ENCODE measurements at regions not wholly inside any gene's neighbourhood (a gene's known extent, or its start where the extent isn't known, plus 50 kb on each side); places are given as distances from the start of the nearest gene placed in this dataset.
"Not testable (repeated sequence)": the region's sequence is repeated elsewhere in the genome, so short reads cannot be mapped to it uniquely, and the experiment has no call there.

DNA sequence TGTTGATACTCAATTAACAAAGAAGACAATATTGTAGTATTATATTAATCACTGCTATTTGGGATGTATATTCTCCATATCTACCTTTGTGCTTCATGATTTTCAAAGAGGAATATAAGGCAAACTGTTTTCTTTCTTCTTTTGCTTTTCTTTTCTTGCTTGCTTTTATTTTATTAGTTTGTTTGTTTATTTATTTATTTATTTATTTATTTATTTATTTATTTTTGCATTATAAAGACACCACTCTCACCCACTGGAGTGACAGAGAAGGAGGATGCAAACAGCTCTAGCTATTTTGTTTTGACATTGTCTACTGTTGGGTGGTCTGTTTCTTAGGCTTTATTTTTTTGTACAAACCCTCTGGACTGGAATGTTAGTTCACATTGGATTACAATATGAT is 1352.7 kb downstream of the HACE1 start:
- FAIRE-seq: peak; percentile 68

DNA sequence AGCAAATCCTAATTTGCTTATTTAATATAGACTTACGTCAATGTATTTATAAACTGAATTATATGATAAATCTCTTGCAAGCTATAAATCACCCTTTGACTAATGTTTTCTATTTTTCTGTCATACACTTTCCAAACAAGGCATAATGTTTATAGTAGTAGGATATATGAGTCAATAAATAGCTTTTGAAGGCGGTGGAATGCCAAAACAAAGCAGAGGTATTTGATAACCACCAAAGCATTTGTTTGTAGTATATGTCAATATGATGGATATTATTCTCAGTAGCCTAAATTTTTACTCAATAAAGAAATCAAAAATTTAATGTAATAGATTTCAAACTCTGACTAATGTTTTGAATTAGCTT is 1354.6 kb downstream of the HACE1 start:
- FAIRE-seq: no peak

DNA sequence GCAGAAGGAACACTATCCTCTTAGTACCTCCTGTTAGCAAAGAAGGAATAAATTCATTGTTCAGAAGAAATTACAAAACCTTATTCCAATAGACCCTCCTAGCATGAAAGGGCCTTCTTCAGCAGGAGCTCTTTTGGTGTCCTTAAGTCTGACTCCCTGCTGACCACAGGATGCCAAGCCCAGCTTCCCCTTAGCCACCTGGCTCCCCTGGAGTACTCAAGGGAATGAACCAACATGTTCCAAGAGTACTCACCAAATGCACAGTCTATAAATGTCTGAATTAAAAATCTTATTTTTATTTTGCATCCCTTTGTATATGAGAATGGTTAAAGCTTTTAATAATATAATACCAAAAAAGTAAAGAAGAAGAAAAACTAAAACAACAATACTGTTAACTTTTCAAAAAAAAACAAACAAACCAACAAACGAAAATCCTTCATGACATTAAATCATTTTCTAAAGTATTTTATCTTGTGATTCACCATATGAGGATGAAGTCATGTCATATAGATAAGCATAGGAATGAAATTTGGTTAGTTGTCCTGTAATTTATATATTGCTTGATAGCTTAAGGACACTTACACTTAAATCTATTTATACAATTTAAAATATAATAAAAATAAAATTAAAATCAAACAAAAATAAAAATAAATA is 1355.1 kb downstream of the HACE1 start:
- FAIRE-seq: peak; percentile 80

DNA sequence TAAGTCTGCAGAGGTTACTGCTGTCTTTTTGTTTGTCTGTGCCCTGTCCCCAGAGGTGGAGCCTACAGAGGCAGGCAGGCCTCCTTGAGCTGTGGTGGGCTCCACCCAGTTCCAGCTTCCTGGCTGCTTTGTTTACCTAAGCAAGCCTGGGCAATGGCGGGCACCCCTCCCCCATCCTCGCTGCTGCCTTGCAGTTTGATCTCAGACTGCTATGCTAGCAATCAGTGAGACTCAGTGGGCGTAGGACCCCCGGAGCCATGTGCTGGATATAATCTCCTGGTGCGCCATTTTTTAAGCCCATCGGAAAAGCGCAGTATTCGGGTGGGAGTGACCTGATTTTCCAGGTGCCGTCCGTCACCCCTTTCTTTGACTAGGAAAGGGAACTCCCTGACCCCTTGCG is 1363.1 kb downstream of the HACE1 start:
- FAIRE-seq: not testable (repeated sequence)

DNA sequence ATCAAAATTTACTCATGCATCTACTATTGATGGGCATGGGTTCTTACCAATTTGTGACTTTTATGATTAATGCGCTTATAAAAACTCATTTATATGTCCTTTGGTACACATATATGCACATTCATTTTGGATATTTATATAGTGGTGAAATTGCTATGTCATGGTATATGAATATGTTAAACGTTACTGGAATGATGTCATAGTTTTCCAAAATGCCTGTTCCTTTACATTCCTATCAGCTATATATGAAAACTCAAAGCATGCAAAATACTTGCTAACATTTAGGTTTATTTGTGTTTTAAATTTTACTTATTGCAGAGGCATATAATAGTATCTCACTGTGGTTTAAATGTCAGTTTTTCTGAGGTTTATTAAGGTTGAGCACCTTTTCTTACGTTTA is 1403.1 kb downstream of the HACE1 start:
- FAIRE-seq: no peak

DNA sequence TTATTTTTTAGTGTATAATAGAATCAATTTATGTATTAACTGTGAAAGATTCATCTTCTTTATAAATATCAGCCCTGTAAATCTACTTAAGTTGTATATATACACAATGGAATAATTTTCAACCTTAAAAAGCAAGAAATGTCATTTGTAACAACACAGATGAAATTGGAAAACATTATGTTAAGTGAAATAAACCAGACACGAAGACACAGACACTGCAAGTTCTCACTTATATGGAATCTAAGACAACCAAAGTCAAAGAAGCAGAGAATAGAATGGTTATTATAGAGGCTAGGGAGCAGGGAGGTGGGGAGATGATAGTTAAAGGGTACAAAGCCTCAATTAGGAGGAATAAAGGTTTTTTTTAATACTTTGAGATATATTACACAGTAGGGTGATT is 1404.4 kb downstream of the HACE1 start:
- FAIRE-seq: no peak

DNA sequence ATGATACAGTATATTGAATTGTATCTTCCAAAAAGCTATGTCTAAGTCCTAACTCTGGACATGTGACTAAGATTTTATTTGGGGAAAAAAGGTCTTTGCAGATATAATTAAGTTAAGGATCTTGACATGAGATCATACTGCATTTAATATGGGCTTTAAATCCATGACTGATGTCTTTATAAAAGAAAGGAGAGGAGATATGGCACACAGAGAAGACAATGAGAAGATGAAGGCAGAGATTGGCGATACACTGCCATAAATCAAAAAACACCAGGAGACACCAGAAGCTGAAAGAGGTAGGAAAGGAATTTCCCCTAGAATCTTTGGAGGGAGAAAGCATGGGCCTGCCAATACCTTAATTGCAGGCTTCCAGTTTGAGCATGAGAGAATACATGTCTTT is 1450.2 kb downstream of the HACE1 start:
- FAIRE-seq: no peak

DNA sequence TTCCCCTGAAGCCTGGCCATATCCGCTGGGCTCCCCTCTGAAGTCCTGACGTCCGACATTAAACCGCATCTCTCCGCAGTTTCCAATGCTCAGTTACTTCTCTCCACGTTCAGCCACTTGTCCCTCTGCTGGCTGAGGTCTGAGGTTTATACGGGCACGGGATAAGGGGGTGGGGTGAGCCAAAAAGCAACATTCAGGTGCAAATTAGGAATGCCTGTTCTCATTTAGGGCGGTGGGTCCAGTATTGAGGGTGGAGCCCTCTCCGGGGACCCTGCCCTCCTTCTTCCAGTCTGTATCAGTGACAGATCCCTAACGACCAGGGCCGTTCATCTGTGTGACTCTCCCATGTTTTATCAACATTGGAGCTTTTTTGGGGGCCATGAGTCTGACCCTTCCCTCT is 1454.4 kb downstream of the HACE1 start:
- no peak for FAIRE-seq

DNA sequence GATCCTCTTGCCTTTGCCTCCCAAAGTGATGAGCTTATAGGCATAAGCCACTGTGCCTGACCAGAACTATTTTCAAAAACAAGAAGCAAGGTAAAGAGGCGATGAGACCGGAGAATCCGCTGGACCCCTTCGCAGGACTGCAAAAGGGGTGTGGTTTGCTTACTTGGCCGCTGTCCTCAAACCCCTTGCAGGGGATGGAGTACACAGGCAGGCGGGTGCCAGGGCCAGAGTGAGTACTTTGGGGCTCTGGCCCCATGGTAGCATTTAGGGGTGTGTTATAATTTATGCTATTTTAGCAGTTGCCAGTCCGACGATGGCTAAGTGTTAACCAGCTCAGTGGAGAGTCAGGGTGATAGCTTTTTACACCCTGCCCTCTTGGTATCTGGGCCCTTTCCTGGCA is 1454.9 kb downstream of the HACE1 start:
- FAIRE-seq: no peak

DNA sequence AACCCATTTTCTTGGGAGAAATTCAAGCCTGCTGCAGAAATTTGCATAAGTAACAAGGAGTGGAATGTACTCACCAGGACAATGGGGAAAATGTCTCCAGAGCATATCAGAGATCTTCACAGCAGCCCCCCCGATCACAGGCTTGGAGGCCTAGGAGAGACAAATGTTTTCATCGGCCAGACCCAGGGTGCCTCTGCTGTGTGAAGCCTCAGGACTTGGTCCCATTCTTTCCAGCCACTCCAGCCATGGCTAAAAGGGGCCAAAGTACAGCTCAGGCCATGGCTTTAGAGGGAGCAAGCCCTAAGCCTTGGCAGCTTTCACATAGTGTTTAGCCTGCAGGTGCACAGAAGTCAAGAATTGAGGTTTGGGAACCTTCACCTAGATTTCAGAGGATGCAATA is 1463.0 kb downstream of the HACE1 start:
- no peak for FAIRE-seq

DNA sequence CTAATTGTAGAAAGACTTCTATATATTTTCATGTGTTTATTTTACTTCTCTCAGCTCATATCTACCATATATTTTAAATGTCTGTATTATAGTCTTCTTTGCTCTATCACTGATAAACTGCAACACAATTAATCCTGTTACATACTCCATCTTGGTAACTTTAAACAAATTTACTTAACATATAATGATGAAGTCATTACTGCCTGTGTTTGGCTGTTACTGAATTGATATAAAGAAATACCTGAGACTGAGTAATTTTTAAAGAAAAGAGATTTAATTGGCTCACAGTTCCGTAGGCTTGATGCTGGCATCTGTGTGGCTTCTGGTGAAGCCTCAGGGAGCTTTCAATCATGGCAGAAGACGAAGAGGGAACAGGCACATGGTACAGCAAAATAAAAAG is 1480.4 kb downstream of the HACE1 start:
- no peak for FAIRE-seq

DNA sequence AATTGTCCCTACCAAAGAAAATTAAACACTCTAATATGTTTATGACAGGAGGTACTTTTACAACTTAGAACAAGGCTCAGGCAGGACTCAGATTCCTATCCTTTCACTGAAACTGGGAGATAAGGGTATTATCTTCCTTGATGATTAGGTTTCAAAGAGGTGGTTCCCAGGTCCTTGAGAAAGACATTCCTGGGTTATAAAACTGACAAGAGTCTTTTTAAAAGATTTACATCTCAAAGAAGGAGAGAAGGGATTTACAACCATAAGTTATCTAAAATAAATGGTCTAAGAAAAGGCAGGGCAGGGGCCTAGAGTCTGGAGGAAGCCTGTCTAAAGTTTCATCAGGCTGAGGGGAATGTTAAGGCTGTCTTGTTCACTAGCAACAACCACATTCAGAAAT is 1492.5 kb downstream of the HACE1 start:
- no peak for FAIRE-seq

DNA sequence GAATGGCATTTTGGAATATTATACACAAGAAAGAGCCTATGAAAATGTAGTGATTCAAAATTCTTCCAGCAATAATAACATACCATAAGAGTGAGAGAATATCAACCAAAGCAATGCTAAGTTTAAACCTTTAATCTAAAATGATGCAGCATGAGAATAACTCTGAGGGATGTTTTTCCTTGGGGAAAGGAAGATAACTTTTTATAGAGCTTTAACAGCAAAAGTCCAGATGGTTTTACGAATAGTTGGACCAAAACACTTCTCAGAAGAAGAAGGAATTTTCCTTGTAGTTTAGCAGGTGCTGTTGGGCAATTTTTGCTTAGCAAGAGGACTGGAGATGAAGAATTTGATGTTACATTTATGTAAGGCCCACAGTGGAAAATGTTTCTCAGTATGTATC is 1503.2 kb downstream of the HACE1 start:
- no peak for FAIRE-seq

DNA sequence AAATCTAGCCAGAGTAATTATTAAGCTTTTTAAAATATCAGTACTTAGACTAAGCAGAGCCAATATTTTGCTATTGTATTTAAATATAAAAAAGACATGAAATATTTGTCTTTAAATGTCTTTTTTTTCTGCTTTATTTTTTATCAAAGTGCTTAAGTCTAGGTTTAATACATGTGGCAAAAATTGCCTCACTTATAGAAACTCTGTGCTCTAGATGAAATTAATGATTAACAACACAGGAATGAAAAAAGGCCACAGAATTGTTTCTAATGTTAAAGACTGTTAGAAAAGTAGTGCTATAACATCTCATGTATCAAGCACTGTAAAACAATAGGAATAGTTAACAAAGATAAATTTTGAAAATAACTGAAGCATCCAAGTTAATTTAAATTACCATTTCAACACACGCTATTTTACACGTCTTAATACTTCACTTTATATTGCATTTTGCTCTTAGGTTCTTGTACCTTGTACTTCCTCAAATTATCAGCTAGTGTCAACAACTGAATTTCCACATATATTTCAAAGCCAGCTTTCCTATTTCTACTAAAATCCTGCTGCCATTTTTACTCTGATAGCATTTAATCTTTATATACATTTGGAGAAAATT is 1515.1 kb downstream of the HACE1 start:
- FAIRE-seq: no peak

DNA sequence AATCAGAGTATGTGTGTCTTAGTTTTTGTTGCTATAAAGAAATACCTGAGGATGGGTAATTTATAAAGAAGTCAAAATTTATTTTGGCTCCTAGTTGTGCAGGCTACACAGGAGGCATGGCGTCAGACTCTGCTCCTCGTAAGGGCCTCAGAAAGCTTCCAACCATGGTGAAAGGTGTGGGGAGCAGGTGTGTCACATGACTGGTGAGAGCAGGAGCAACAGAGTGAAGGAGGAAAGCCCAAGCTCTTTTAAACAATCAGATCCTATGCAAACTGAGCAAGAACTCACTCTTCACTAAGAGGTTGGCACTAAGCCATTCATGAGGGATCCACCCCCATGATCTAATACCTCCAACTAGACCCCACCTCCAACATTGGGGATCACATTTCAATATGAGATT is 1524.3 kb downstream of the HACE1 start:
- no peak for FAIRE-seq

DNA sequence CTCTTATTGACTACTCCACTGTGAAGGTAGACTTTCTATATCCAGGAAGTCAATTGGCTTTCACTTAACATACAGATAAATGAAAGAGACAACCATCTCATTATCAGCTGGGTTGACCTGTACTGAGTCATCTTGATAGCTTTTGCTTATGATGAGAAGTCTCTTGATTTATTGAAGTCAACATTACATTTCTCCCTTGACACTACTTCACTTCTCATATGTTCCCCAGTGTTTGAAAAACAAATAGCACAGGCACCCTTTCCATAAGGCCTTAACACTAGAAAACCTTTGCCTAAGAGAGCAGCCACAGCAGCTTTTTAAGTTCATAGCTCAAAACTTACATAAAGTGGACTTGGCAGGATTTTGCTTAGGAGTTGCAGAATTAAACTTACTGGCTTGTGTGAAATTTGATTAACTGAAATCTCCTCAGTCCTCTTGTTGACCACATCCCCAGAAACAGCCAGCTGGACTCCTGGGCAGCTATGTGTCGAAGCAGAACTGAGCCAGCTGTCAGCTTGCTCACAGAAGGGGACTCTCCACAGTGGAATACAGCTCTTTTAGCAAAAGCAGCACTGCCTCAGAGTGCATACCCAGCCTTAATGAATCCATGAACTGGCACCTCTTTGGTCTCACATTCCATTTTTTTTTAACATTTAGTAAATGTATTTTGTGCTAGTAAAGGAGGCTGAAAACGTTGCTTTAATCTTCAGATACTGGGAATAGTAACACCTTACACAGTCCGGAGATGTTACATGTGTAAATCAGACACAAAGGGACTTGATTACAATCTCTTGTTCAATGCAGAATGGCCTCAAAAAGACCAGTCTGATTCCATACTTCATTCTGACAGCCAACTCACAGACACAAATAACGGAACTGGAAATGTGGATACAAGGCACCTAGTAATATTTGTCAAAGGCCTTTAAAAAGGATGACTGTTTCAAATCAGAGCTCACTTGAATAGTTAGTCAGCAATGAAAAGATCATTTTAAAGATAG is 1532.7 kb downstream of the HACE1 start:
- FAIRE-seq: no peak

DNA sequence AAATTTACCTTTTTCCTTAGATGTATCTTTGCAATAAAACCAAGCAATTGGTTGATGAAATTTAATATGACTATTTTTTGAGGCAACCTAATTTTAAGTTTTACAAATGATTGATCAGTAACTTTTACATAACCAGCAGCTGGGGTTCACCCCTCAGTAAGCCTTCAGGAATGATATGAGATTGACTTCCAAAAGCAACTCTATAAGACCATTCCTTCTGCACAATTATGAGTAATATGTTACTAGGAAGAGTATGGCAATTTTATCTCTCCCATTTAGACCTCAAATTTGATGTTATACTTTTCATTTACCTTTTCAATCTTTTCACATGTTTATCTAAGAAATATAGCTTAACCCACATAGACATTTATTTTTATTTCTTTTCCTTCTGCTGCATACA is 1546.3 kb downstream of the HACE1 start:
- FAIRE-seq: no peak

DNA sequence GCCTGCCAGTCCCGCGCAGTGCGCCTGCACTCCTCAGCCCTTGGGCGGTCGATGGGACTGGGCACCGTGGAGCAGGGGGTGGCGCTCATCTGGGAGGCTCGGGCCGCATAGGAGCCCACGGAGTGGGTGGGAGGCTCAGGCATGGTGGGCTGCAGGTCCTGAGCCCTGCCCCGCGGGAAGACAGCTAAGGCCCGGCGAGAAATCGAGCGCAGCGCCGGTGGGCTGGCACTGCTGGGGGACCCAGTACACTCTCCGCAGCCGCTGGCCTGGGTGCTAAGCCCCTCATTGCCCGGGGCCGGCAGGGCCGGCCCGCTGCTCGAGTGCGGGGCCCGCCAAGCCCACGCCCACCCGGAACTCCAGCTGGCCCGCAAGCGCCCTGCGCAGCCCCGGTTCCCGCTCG is 1565.3 kb downstream of the HACE1 start:
- FAIRE-seq: not testable (repeated sequence)

DNA sequence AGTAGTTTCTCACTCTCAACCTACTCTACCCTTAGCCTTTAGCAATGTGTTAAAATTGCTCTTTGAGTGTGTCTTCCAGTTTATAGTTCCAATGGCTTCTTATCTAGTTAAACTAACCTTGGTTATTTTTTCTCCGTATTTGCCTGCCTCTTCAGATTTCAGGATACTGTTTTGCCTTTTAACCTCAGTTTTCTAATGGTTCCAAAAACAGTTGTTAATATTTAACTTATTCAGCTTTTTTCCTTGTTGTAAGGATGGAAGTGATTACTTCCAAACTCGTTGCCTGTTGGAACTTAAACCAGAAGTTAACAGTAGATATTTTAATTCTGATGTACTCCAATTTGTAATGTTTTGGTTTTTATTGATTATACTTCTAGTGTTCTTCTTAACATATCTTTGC is 1574.9 kb downstream of the HACE1 start:
- no peak for FAIRE-seq

DNA sequence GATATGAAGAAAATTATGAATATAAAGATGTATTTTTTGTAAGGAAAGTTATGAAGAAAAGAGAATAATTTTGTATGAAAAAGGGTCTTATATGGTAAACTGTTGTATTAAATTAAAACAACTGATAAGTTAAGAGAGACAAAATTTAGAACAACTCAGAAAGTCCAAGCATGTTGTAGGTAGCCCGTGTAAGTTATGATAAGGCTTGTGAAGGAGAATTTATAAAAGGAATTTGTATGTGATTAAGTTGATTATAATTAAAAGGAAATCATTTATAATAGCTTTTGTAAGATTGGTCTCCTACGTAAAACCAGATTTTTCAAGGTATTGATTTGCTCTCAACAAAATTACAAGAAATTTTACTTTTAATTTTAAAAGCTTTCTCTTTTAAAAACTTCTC is 1579.3 kb downstream of the HACE1 start:
- no peak for FAIRE-seq

DNA sequence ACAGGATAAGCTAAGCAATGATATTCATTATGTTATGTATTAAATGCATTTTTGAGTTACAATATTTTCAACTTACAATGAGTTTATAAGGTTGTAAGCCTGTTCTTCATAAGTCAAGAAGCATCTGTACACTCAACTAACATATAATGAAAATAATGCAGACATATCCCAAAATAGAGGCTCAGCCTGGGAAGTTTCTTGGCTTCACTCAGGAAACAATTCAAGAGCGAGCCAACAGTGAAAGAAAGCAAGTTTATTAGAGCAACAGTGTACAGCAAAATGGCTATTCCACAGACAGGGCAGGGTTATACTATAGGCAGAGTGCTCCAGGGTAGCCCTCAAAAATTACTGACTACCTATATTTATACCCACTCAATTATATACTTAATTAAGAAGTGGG is 1581.8 kb downstream of the HACE1 start:
- no peak for FAIRE-seq

DNA sequence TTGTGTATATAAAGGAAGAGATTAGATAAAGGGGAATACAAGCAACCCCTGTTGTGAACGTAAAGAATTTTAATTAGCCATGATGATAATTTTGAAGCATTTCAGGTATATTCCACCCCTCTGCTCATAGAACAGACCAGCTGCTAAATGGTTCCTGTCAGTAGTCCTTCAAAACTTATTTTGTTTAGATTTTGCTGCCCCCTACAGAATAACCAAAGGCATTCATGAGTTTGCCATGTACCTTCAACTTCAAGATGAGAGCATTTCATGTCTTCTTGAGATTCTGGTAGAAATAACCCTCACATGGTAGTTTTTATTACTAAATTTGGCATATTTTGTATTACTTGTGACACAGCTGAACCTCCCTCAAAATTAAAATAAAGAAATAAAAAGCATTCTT is 1586.7 kb downstream of the HACE1 start:
- FAIRE-seq: no peak

DNA sequence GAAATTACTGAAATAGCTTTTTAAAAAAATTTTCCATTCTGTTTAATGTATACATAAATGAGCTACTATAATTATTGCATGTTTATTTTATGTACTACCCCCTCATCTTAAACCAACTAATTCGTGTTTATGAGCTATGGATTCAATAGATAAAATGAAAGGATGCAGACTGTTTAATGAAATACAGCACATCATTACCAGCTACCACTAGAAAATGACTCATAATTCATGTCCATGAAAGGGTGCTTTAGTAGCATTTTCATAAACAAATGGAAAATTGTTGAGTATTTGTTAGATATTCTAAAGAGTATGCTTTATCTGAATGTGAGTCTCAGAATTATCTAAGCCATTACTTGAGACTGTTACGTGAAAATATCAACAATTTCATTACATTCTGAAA is 1590.1 kb downstream of the HACE1 start:
- no peak for FAIRE-seq

DNA sequence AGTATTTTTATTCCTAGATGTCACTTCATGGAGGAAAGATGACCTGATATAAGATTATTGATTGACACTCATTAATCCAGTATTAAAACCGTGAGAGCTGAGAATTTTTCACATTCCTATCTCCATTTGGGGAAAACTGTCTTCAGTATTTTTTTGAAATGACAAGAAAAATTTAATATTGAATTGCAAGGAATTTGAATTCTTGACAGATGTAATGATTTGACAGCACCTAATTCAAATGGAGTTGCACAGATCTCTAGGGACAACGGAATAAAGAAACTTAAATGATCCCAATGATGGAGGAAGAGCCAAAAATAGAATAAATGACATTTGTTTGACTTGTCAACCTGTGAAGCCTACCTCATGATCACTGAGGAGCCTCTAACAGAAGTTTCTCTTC is 1591.4 kb downstream of the HACE1 start:
- FAIRE-seq: no peak

Measured in colon (tissue), 2 donors.